ENCODE measurements at regions not wholly inside any gene's neighbourhood (a gene's known extent, or its start where the extent isn't known, plus 50 kb on each side); places are given as distances from the start of the nearest gene placed in this dataset.

DNA sequence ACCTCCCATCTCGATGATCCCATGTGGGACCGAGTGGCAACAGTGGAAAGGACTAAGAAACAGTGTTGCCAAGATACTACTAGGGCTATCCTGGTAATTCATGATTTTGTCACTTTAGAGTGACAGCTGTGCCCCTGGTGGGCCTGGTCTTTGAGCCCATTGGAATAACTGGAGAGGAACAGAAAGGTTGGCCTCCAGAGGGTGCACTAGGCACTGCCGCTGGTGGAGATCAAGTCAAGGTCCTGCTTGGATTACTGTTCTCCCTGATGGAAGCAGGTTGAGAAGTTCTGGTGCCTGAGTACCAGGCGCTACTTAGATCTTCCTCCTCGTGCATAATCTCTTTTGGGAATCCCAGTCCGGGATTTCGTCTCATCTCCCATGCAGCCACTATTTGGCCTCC, 129.6 kb downstream of the SEC61B start:
- Histone ChIP-seq H3K27ac (ENCODE audit: extremely low read depth, low read depth, low read length) (no peak overlapping the region), H3K36me3 (ENCODE audit: control insufficient read depth, insufficient read depth, low read length) (no peaks in the 10 kb centered on the region), H3K4me3 (no peak overlapping the region), H3K79me2 (ENCODE audit: control insufficient read depth, insufficient read depth, low read length) (no peaks in the 10 kb centered on the region), H2AFZ (ENCODE audit: low read depth, low read length) (no peak overlapping the region), H4K20me1 (replicated peaks; ENCODE audit: control insufficient read depth, insufficient read depth, low read length) (no peaks in the 10 kb centered on the region), H3K4me2 (ENCODE audit: insufficient read depth, low read length) (no peak overlapping the region), H3K27me3 (ENCODE audit: control insufficient read depth in 2 of 2, insufficient read depth in 2 of 2, low read length in 2 of 2) (peaks cover 3 to 22% of the 10 kb centered on the region in 2 experiments), H3K9ac (ENCODE audit: insufficient read depth in 1 of 2, low read depth in 2 of 2, low read length in 2 of 2) (no peak overlapping the region), H3K9me1 (ENCODE audit: control insufficient read depth, insufficient read depth, low read length) (no peaks in the 10 kb centered on the region), H3K4me1 (replicated peaks in 1 of 2; ENCODE audit: control insufficient read depth in 2 of 2, insufficient read depth in 2 of 2, low read length in 2 of 2) (no peaks in the 10 kb centered on the region), H3K9me3 (replicated peaks; ENCODE audit: control insufficient read depth, insufficient read depth, low read depth, low read length) (no peaks in the 10 kb centered on the region)
- no TSS peak for BruUV-seq (replicated peaks)
- TF ChIP-seq RAD21 (CRISPR knock-in tag; conservative IDR thresholded peaks at IDR 0.05 in 1 of 2, IDR thresholded peaks at IDR 0.05 in 1 of 2), result peak; percentile 15 to 36; a peak in 3 of 4 replicates
- TF ChIP-seq, protein P1, sequence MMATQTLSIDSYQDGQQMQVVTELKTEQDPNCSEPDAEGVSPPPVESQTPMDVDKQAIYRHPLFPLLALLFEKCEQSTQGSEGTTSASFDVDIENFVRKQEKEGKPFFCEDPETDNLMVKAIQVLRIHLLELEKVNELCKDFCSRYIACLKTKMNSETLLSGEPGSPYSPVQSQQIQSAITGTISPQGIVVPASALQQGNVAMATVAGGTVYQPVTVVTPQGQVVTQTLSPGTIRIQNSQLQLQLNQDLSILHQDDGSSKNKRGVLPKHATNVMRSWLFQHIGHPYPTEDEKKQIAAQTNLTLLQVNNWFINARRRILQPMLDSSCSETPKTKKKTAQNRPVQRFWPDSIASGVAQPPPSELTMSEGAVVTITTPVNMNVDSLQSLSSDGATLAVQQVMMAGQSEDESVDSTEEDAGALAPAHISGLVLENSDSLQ (IDR thresholded peaks at IDR 0.05), result 0 out of 2 replicates have a peak, but pooled peaks have one; percentile 10
- TF ChIP-seq ARID2 (IDR thresholded peaks at IDR 0.05), result no peak
- TF ChIP-seq, protein P2, sequence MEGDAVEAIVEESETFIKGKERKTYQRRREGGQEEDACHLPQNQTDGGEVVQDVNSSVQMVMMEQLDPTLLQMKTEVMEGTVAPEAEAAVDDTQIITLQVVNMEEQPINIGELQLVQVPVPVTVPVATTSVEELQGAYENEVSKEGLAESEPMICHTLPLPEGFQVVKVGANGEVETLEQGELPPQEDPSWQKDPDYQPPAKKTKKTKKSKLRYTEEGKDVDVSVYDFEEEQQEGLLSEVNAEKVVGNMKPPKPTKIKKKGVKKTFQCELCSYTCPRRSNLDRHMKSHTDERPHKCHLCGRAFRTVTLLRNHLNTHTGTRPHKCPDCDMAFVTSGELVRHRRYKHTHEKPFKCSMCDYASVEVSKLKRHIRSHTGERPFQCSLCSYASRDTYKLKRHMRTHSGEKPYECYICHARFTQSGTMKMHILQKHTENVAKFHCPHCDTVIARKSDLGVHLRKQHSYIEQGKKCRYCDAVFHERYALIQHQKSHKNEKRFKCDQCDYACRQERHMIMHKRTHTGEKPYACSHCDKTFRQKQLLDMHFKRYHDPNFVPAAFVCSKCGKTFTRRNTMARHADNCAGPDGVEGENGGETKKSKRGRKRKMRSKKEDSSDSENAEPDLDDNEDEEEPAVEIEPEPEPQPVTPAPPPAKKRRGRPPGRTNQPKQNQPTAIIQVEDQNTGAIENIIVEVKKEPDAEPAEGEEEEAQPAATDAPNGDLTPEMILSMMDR (IDR thresholded peaks at IDR 0.05 in 2 of 3, conservative IDR thresholded peaks at IDR 0.05 in 1 of 3; ENCODE audit: insufficient read depth in 2 of 3, low read depth in 1 of 3, low read length in 3 of 3), result peak; percentile 10 to 31 (median 24); a peak in 3 of 6 replicates
- in situ Hi-C loops (cut with MboI) (no loop called here), intact Hi-C loops (cut with micrococcal nuclease) (no loop called here)
- FAIRE-seq (no peak), ATAC-seq (peak; percentile 51; the same call in 1 of the 3 replicates), DNase-seq (ENCODE audit: extremely low read depth in 1 of 4, low spot score in 3 of 4) (peak in 1 of 4 experiments; percentile 9)
- ChIA-PET CTCF (ENCODE audit: low intra/inter-chr PET ratio) (interaction anchor here (0.6 kb wide), 1 partner anchor 895 kb away, joined by 6 read pairs; no protein-coding TSS in a partner anchor), POLR2A (interaction anchor here (1.1 kb wide), 1 partner anchor 12 kb away, joined by 5 read pairs; no protein-coding TSS in a partner anchor)
- WGBS (ENCODE audit: insufficient coverage, low coverage, missing lambda C conversion rate), result 1% methylated on average over 7 of the region's 7 CpGs
